ENCODE measurements at regions not wholly inside any gene's neighbourhood (a gene's known extent, or its start where the extent isn't known, plus 50 kb on each side); places are given as distances from the start of the nearest gene placed in this dataset.

GRCh38 chr21:24096651-24097050 lies 1510.6 kb downstream of the MRPL39 start:
- peaks cover 4 to 20% of the 10 kb centered on the region in 2 experiments; a peak in 1 of 4 replicates for H3K9me3 ChIP-seq (ENCODE audit: insufficient read depth in 2 of 2, low read depth in 1 of 2, low read length in 1 of 2)
- TF ChIP-seq NRF1 (IDR thresholded peaks at IDR 0.05; ENCODE audit: low read depth, low read length) (no peak), BCL11A (IDR thresholded peaks at IDR 0.05; ENCODE audit: low read depth in 2 of 2, low read length in 2 of 2) (no peak), SIN3A (conservative IDR thresholded peaks at IDR 0.05 in 1 of 2, IDR thresholded peaks at IDR 0.05 in 1 of 2; ENCODE audit: low read depth in 1 of 2, low read length in 2 of 2) (no peak), RBBP5 (IDR thresholded peaks at IDR 0.05; ENCODE audit: borderline replicate concordance, low read depth, low read length) (no peak), TEAD4 (IDR thresholded peaks at IDR 0.05; ENCODE audit: low read depth, low read length) (no peak), HDAC2 (IDR thresholded peaks at IDR 0.05; ENCODE audit: borderline replicate concordance in 1 of 2, low read depth in 2 of 2, low read length in 2 of 2) (no peak), POLR2AphosphoS5 (IDR thresholded peaks at IDR 0.05; ENCODE audit: low read depth, low read length) (no peak), MAFK (IDR thresholded peaks at IDR 0.05; ENCODE audit: low read depth, low read length) (no peak), RNF2 (IDR thresholded peaks at IDR 0.05; ENCODE audit: borderline replicate concordance, low read depth, low read length, missing control alignments, poor library complexity, severe bottlenecking) (no peak), RAD21 (IDR thresholded peaks at IDR 0.05 in 1 of 2, conservative IDR thresholded peaks at IDR 0.05 in 1 of 2; ENCODE audit: low read depth in 2 of 2, low read length in 2 of 2) (no peak), JUN (IDR thresholded peaks at IDR 0.05; ENCODE audit: low read depth, low read length) (no peak), GTF2F1 (IDR thresholded peaks at IDR 0.05; ENCODE audit: borderline replicate concordance, low read depth, low read length) (no peak), SRF (IDR thresholded peaks at IDR 0.05; ENCODE audit: low read depth, low read length) (no peak), YY1 (IDR thresholded peaks at IDR 0.05; ENCODE audit: low read depth, low read length) (no peak)

More at GRCh38 chr21:24096651-24097050, 1510.6 kb downstream of the MRPL39 start:
- POLR2A ChIA-PET (ENCODE audit: partially characterized antibody), result no interaction called here
- DNase-seq (ENCODE audit: low read depth in 1 of 2, low spot score in 2 of 2) (no peak), FAIRE-seq (no peak)
- Histone ChIP-seq H3K9ac (replicated peaks in 1 of 4; ENCODE audit: extremely low read depth in 1 of 4, low read depth in 3 of 4, low read length in 3 of 4) (no peak overlapping the region), H4K91ac (replicated peaks; ENCODE audit: insufficient read length, low read length) (no peak overlapping the region), H3K18ac (ENCODE audit: extremely low read depth, low read length) (no peak overlapping the region), H3K23ac (ENCODE audit: insufficient read length) (no peak overlapping the region), H3K27ac (ENCODE audit: low read depth, low read length) (no peak overlapping the region), H2BK120ac (replicated peaks; ENCODE audit: low read depth, low read length) (no peak overlapping the region), H3K4me1 (replicated peaks in 1 of 4; ENCODE audit: control insufficient read depth in 3 of 4, insufficient read depth in 4 of 4, low read length in 3 of 4) (no peaks in the 10 kb centered on the region), H4K8ac (ENCODE audit: extremely low read depth, insufficient read depth, low read length) (no peak overlapping the region), H2BK5ac (ENCODE audit: low read depth, low read length) (no peak overlapping the region), H2AFZ (ENCODE audit: low read length) (no peak overlapping the region), H2AK5ac (ENCODE audit: low read depth, low read length) (no peak overlapping the region), H2BK12ac (ENCODE audit: low read depth, low read length) (no peak overlapping the region), H3K4me2 (ENCODE audit: insufficient read depth in 1 of 2, low read depth in 2 of 2, low read length in 2 of 2) (no peak overlapping the region), H3K4me3 (ENCODE audit: extremely low read depth in 1 of 4, insufficient read depth in 2 of 4, low read depth in 3 of 4, low read length in 4 of 4) (no peak overlapping the region), H3K14ac (ENCODE audit: insufficient read length) (no peak overlapping the region), H3K27me3 (replicated peaks in 1 of 4; ENCODE audit: control insufficient read depth in 3 of 4, extremely low read depth in 1 of 4, insufficient read depth in 3 of 4, low read length in 3 of 4) (peaks cover 0 to 2% (median 0%) of the 10 kb centered on the region in 4 experiments; a peak in 1 of 7 replicates), H3K36me3 (ENCODE audit: control insufficient read depth in 2 of 4, insufficient read depth in 4 of 4, low read length in 3 of 4) (no peaks in the 10 kb centered on the region), H2BK15ac (ENCODE audit: low read length) (no peak overlapping the region), H3K56ac (replicated peaks; ENCODE audit: insufficient read length, low read depth, low read length) (no peak overlapping the region), H3K79me1 (ENCODE audit: low read depth, low read length) (no peaks in the 10 kb centered on the region), H3K23me2 (ENCODE audit: low read depth, low read length) (no peaks in the 10 kb centered on the region), H3K4ac (replicated peaks; ENCODE audit: insufficient read length, low read depth, low read length) (no peak overlapping the region), H3K79me2 (ENCODE audit: control insufficient read depth in 1 of 2, insufficient read depth in 2 of 2, low read length in 2 of 2) (no peaks in the 10 kb centered on the region), H4K20me1 (replicated peaks in 1 of 2; ENCODE audit: control insufficient read depth in 1 of 2, insufficient read depth in 2 of 2, low read length in 2 of 2) (no peaks in the 10 kb centered on the region), H4K5ac (ENCODE audit: insufficient read length, low read depth, low read length) (no peak overlapping the region), H2BK20ac (ENCODE audit: low read length) (no peak overlapping the region)
- 92% methylated on average over 1 of the region's 1 CpG; no CpG with 5 or more reads in 1 of the 2 experiments for WGBS, 2 experiments (ENCODE audit: extremely low coverage in 1 of 2, insufficient coverage in 1 of 2, insufficient read length in 1 of 2, insufficient replicate concordance in 2 of 2, low coverage in 1 of 2, low lambda C conversion rate in 2 of 2, missing lambda C conversion rate in 1 of 2)
- CTCF ChIA-PET (ENCODE audit: partially characterized antibody), result interaction anchor here (0.5 to 1.0 kb wide), 2 partner anchors 14 to 1192 kb away, joined by 3 read pairs; no protein-coding TSS in a partner anchor
